ENCODE measurements at regions not wholly inside any gene's neighbourhood (a gene's known extent, or its start where the extent isn't known, plus 50 kb on each side); places are given as distances from the start of the nearest gene placed in this dataset.

GRCh38 chr5:89218364-89218763, 335.4 kb upstream of the MEF2C start:
- TF ChIP-seq CSRNP3 (CRISPR knock-in tag; IDR thresholded peaks at IDR 0.05) (no peak), ESRRG (CRISPR knock-in tag; IDR thresholded peaks at IDR 0.05) (no peak), ZFP30 (CRISPR knock-in tag; IDR thresholded peaks at IDR 0.05) (no peak), PATZ1 (CRISPR knock-in tag; IDR thresholded peaks at IDR 0.05; ENCODE audit: borderline replicate concordance) (no peak), OSR1 (CRISPR knock-in tag; IDR thresholded peaks at IDR 0.05) (no peak), ISL1 (CRISPR knock-in tag; IDR thresholded peaks at IDR 0.05) (no peak), ARNTL (CRISPR knock-in tag; IDR thresholded peaks at IDR 0.05; ENCODE audit: borderline replicate concordance, low read depth) (no peak), ZNF8 (CRISPR knock-in tag; IDR thresholded peaks at IDR 0.05) (no peak), ZNF70 (CRISPR knock-in tag; IDR thresholded peaks at IDR 0.05) (no peak)
